ENCODE measurements at regions not wholly inside any gene's neighbourhood (a gene's known extent, or its start where the extent isn't known, plus 50 kb on each side); places are given as distances from the start of the nearest gene placed in this dataset.
"Not testable (repeated sequence)": the region's sequence is repeated elsewhere in the genome, so short reads cannot be mapped to it uniquely, and the experiment has no call there.

DNA sequence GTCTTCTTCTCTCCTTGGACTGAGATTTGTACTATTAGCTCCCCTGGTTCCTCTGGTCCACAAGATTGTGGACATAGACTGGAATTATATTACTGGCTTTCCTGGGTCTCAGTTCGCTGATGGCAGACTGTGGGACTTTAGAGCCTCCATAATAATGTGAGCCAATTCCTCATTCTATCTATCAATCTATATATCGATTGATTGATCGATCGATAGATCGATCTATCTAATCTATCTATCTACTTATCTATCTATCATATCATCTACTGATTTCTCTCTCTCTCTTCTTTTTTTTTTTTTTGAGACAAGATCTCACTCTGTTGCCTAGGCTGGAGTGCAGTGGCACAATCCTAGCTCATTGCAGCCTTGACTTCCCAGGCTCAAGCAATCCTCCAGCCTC, 51.5 kb upstream of the DDR1 start:
- DNase-seq (ENCODE audit: low spot score) = no peak

DNA sequence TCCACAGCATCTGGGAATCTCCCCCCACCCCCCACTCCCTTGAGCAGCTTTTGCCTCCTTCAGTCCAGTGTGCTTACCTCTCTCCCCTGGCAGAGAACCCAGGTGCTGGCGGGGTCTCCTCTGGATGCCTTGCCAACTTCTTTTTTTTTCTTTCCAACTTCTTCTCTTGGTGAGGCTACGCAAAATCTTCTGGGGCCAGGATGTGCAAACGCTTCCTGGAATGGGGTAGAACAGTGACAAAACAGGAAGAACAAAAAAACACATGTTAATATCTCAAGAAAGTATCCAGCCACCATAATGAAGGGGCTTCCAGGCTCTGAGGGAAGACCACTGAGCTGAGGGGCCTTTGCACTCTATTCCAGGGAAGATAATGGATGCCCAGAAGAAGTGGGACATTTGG, 53.9 kb upstream of the DDR1 start:
- no peak for DNase-seq (ENCODE audit: low spot score)

DNA sequence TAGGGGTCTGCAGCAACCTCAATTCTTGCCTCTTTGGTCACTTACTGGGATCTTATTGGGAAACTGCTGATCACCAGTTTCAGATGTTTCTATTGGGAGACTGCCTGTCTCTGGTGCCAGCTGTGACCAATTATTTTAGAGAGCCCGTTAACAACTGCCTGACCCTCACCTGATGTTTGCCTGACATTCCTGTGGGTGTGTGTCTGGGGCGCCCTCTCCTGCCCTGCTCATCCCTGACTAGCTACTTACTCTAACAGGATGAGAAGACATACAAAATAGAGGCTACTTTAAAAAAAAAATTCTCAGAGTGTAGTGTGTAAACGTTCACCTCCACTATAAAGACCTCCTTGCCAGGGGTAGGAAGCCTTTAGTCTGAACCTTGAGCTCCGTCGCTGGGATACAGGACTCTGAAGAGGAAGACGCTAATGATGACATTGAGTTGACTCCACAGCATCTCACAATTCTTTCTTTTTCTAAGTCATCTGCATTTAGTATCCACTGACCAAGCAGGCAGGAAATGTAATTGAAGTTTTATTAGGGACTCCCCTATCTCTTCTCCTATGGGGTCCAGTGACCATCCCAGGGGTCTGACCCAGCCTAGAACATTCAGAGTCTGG, 54.6 kb upstream of the DDR1 start:
- no peak for DNase-seq (ENCODE audit: low spot score)

DNA sequence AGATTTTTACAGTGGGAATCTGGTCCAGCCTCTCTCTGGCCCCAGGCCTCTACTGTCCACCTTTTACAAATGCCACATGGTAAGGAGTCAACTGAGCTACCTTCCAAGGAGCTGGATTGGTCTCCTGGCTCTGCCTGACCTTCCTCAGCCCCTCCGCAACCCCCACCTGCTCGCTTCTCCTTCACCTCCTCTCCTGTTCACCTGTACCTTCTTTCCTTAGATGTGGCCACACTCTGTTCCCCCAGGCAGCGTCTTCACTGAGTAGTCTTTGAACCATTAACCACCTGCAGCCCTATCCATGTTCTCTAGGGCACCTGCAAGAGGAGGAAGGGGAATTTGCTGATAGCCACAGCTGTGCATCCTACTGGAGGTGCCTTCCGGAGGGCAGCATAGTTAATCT, 55.3 kb upstream of the DDR1 start:
- DNase-seq (ENCODE audit: low spot score) = no peak

DNA sequence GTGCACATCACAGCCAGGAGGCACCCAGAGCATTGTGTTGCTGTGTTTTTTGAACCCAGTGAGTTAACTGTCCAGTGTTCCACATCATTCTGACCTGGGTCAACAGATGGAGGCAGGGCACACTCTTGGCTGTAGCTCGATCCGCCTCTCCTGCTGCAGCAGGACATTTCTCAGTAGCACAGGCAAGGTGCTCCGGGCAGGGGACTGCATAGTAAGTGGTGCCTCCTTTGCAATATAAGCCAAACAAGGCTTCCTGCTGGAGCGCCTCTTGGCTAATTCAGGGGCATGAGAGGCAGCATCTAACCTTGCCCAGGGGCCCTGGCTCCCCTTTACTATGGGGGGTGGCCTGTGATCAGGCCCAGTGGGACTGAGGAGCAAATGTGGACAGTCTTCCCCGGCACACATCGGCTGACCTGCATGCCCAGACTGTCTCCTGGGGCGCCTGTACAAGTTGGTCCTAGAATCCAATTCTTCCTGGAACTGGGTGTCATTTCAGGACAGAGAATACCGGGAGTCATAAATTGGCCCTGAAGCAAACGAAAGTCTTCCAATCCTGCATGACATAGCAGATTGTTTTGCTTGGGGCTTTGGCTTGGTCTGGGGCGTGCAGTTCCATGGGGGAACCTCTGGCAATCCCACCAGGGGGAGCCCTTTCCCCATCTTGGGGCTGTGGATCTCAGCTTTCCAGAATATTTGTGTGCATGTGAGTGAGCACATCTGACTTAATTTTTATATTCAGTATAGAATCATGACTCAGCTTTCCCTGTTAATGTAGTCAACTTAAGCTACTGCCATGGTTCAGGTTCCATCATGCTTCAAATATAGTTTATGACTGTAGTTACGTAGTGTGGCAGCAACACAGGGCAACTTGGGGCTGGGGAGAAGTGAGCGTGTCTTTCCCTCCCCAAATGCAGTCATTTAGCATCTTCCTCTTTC, 56.0 kb upstream of the DDR1 start:
- peak; percentile 93 for DNase-seq (ENCODE audit: low spot score)

DNA sequence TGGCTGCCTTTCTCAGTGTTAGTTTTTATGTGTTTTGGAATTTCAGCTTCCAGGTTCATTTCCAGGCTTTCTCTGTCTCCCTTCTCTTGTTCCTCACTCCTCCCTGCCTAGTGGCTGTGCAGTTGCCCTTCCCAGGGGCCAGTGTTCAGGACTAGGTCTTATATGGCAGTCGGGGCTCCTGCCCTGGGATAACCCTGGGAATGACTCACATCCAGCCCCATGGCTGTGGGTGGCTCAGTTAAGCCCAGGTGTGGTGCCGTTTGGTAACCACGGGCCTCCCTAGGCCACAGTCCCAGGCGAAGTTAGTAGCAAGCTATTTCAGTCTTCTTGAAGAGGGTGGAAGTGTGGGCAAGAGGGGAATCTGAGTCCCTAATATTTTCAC, 57.4 kb upstream of the DDR1 start:
- no peak for DNase-seq (ENCODE audit: low spot score)

DNA sequence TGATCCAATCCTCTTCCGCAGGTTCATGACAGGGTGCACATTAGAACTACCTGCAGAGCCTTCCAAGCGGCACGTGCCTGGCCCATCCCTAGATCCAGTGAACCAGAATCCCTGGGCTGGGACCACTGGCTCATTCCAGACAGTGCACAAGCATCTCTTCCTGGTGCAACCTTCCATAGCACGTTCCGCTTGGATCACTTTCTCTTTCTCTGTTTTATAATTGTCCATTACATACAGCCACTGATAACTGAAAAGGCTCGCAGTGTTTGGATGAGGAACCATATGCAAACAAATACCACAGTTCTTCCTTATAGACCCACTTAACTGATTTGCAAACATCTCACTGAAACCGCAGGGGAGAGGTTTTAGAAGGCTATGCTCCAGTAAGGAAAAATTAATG, 59.6 kb upstream of the DDR1 start:
- no peak for DNase-seq (ENCODE audit: low spot score)

DNA sequence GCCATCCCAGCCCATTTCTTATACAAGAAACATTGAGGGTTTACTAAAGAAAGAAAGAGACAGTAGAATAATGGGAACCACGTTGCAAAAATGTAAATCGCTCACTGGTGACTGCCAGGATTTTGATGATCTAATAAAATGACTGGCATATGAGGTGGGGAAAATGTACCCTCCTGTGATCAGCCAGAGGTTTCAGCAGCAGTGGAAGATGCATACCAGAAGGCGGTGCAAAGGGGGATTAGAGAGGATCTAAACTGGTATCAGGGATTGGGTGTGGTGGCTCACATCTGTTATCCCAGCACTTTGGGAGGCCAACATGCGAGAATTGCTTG, 60.8 kb upstream of the DDR1 start:
- peak; percentile 46 for DNase-seq (ENCODE audit: low spot score)

DNA sequence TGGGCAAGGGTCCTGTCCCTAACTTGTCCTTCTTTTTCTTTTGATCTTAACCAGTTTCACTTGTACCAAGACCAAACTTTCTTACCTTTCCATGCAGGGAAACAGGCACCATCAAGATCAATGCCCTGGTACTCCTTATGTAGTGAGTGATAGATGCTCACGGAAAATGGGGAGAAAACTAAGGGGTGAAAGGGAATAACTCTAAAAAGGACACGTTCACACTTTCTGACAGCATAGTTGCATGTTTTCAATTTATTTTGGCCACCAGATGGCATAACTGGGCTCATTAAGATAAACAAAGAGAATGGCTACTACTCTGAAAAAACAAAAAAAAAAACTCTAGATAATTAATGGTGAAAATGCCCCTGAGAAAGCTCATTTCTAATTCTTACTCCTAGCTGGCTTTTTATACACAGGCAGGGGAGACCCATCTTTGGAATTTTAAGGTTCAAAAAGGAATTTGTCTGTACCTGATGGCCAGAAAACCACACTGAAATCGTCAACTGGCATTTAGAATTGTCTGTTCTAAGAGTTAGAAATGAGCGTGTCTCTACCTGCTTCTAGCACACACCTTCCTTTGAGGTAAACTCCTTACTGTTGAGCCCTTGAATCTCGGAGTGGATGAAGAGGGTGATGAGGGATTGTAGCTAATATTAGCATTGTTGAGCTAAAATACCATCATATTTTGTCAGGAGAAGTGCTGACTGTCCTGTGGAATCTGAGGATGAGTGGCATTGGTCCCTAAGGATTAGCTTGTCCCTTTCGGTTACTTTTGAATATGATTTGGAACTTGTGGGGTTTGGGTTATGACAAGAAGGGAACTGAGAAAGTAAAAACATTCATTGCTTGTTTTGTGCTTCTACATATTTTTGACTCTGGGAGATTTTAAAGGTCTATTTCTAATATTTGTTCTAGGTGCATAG, 62.2 kb upstream of the DDR1 start:
- peak; percentile 49 for DNase-seq (ENCODE audit: low spot score)

DNA sequence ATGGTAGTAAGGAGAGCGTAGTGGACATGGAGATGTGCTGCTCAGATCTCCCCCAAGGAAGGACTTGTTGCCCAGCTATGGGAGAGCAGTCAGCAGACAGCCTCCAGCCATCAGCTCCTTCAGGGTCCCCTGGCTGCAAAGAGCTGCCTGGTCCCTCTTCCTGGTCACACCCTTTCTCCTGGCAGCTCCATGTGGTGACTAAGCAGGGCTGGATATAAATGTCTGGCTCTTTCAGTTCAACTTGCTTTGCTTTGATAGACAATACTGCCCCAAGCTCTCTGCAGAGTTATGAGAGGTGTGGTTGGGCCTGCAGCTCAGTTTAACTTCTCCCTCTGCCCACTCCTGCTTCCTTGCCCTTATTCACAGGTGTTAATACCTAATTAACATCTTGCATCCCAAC, 64.1 kb upstream of the DDR1 start:
- DNase-seq (ENCODE audit: low spot score) = peak; percentile 91

DNA sequence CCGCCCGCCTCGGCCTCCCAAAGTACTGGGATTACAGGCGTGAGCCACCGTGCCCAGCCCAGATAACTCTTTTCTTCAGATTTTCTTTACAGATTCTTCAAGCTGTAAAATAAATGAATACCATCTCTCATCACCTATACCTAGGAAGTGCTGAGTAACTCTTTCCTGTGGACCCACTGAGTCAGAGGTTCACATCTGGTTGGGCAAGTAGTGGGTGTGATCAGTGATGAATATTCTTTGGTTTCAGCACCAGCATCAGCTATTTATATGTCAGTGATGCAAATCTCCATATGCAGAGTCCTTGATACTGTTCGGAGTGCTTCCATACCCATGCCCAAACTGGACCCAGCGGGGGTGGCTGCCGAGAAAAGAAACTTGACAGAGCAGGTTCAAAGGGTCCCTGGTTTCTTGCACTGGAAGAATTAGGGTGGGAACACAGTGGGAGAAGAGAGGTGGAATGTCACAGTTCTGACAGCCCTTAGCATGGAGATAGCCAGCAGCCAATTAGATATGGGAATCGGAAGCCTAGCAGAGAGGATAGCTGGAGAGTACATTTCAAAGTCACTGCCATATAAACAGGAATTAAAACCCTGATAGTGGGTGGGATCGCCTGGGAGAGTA, 64.9 kb upstream of the DDR1 start:
- DNase-seq (ENCODE audit: low spot score) = no peak

DNA sequence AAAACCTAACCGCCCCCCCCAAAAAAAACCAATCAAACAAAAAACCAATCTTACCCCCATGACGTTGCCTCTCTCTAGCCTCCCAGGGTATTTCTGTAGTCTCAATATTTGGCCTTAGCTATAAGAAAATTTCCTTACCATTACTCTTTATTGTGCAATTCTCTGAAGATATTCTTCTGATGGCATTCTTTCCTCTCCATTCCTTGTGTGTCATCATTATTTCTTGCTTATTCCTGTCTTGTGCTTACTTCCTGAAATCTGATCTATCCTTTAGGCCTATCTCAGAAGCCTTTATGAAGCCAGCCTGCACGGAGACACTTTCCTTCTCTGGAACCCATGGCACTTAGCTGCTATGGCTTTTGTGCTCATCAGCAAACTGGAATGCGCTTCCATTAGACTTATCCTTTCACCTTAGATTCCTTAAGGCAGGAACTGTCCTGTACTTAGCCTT, 65.9 kb upstream of the DDR1 start:
- peak; percentile 80 for DNase-seq (ENCODE audit: low spot score)

DNA sequence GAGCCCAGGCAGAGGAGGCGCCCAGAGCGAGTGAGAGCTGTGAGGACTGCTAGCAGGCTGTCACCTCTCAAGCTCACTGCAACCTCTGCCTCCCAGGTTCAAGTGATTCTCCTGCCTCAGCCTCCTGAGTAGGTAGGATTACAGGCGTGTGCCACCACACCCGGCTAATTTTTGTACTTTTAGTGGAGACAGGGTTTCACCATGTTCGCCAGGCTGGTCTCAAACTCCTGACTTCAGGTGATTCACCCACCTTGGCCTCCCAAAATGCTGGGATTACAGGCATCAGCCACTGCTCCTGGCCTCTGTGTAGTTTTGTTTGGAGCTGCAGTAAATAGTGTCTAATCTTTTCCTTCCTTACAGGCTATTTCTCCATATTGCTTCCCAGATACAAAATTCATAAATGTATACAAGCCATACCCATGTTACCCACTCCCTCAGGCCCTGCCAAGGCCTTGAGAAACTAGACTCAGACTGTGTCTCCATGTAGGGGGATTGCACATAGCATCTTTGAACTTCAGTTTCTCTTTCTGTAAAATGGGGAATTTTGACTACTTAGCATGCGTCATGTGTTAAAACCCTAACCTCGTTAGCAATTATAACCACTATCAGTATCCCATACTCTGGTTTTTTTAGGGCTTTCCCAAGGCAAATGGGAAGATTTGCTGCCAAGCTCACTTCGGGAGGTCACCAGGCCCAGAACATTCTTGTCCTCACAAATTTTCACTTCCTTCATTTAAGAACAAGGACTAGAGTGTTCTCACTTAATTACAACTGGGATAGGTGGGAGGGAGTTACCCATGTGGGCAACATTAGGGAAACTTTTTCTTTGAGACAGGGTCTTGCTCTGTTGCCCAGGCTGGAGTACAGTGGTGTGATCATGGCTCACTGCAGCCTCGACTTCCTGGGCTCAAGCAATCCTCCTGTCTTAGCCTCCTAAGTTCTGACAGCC, 67.3 kb upstream of the DDR1 start:
- DNase-seq (ENCODE audit: low spot score) = no peak

DNA sequence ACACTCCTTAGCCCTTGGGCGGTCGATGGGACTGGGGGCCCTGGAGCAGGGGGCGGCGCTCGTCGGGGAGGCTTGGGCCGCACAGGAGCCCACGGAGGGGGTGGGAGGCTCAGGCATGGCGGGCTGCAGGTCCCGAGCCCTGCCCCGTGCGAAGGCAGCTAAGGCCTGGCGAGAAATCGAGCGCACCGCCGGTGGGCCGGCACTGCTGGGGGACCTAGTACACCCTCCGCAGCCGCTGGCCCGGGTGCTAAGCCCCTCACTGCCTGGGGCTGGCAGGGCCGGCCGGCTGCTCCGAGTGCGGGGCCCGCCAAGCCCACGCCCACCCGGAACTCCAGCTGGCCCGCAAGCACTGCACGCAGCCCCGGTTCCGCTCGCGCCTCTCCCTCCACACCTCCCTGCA, 68.0 kb upstream of the DDR1 start:
- DNase-seq (ENCODE audit: low spot score) = not testable (repeated sequence)

DNA sequence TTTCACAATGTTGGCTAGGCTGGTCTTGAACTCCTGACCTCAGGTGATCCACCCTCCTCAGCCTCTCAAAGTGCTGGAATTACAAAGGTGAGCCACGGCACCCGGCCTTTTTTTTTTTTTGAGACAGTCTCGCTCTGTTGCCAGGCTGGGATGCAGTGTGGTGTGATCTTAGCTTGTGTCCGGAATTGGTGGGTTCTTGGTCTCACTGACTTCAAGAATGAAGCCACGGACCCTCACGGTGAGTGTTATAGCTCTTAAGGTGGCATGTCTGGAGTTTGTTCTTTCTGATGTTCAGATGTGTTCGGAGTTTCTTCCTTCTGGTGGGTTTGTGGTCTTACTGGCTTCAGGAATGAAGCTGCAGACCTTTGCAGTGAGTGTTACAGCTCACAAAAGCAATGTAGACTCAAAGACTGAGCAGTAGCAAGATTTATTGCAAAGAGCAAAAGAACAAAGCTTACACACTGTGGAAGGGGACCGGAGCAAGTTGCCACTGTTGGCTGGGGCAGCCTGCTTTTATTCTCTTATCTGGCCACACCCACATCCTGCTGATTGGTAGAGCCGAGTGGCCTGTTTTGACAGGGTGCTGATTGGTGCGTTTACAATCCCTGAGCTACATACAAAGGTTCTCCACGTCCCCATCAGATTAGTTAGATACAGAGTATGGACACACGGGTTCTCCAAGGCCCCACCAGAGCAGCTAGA, 69.1 kb upstream of the DDR1 start:
- DNase-seq (ENCODE audit: low spot score) = not testable (repeated sequence)

DNA sequence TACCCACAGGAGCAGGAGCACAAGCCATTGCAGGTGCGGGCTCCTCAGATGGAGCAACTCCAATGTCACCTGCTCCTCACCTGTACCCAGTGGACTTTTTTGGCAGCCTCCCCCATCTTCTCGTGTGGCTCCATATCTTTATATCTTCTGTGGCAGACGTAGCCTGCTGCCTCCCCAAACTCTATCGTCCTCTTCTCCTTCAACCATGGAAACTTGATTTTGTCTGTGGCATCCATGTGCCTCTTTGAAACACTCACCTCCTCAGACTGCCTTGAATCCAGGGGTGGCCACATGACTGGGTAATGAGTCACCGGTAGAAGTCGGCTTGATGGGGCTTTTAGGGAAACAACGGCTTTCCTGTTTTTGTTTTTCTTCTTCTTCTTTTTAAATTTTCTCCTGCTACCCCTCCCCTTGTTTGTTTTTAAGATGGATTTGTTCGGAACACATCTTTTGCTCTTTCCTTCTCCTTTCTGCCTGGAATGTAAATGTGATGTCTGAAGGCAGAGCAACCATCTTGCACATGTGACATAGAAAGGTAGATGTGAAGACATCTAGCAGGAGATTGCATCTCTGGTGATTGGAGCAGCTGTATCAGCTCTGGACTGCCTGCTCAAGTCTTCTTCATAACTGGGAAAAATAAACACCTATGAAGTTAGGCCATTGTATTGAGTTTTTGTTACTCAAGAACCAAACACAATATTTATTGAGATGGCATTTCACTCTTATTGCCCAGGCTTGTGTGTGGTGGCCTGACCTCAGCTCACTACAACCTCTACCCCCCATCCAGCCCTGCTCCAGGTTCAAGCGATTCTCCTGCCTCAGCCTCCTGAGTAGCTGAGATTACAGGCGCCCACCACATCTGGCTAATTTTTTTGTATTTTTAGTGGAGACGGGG, 69.9 kb upstream of the DDR1 start:
- DNase-seq (ENCODE audit: low spot score) = peak; percentile 43

DNA sequence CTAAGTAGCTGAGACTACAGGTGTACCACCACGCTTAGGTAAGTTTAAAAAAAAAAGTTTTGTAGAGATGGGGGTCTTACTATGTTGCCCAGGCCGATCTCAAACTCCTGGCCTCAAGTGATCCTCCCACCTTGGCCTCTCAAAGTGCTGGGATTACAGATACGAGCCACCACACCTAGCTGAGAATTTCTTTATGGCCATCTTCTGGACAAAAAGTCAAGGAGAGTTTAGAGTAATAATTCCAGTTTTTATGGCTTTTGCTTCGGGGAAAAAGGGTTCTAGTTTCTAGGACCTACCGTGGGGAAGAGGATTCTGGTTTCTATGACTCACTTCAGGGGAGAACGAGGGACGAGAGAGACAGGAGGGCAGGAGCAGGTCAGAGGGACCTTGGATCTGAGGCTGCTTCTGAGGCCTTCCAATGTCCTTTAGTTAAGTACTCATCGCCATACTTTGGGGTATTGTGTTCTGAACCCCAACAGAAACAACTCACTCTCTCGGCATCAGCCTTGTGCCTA, 69.3 kb upstream of the IER3 start:
- no peak for DNase-seq (ENCODE audit: low spot score)

DNA sequence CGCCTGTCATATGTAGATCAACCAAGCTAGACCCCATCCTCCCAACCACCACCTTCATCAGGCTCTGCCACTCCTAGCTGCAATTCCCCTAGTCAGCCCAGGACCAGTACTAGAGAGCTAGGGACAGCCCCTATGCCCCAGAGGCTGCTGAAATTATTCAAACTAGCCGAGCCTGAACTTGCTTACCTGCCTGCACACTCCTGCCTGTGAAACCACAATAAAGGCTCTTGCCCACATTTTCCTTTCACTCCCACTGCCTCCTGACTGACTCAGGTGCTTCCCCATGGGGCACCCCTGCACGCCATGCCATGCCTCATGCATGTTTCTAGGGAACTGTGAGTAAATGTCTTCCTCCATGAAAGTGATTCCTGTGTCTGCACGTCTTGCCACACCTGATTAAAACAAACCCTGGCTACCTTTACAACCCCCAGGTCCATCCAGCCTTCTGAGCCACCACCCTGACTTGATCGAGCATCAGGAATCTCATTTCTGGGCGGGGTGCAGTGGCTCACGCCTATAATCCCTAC, 66.5 kb upstream of the IER3 start:
- DNase-seq (ENCODE audit: low spot score) = peak; percentile 59

All from umbilical cord (tissue), 1 donor.